ENCODE measurements at regions not wholly inside any gene's neighbourhood (a gene's known extent, or its start where the extent isn't known, plus 50 kb on each side); places are given as distances from the start of the nearest gene placed in this dataset.
A peak's percentile ranks its signal among the peaks of the same experiment; 100 is the strongest.

GRCh38 chr4:35835893-35836292 is 408.4 kb downstream of the ARAP2 start:
- DNase-seq, result no peak
- intact Hi-C loops (cut with DNase I), result no loop called here

- intact Hi-C loops (cut with DNase I), result no loop called here
- DNase-seq, result no peak
Observed at GRCh38 chr4:35836596-35836995, 407.7 kb downstream of the ARAP2 start.

GRCh38 chr4:35867057-35867456 is 377.3 kb downstream of the ARAP2 start:
- intact Hi-C loops (cut with DNase I), result no loop called here

GRCh38 chr4:35872273-35872672 is 372.0 kb downstream of the ARAP2 start:
- intact Hi-C loops (cut with DNase I), result no loop called here
- no peak for DNase-seq

More at GRCh38 chr4:35867057-35867456, 377.3 kb downstream of the ARAP2 start:
- DNase-seq, result no peak

- intact Hi-C loops (cut with DNase I), result no loop called here
- no peak for DNase-seq
Observed at GRCh38 chr4:35879479-35879878, 364.8 kb downstream of the ARAP2 start.

- intact Hi-C loops (cut with DNase I), result no loop called here
- no peak for DNase-seq
Observed at GRCh38 chr4:35883108-35883507, 361.2 kb downstream of the ARAP2 start.

- intact Hi-C loops (cut with DNase I), result no loop called here
- no peak for DNase-seq
Observed at GRCh38 chr4:35884714-35885480, 359.4 kb downstream of the ARAP2 start.

- DNase-seq, result no peak
Observed at GRCh38 chr4:35897808-35898207, 346.5 kb downstream of the ARAP2 start.

GRCh38 chr4:35900286-35901243 is 343.7 kb downstream of the ARAP2 start:
- intact Hi-C loops (cut with DNase I), result no loop called here
- no peak for DNase-seq

More at GRCh38 chr4:35897808-35898207, 346.5 kb downstream of the ARAP2 start:
- intact Hi-C loops (cut with DNase I), result no loop called here

- intact Hi-C loops (cut with DNase I), result no loop called here
- no peak for DNase-seq
Observed at GRCh38 chr4:35912174-35912573, 332.1 kb downstream of the ARAP2 start.

GRCh38 chr4:35918491-35918977 is 325.8 kb downstream of the ARAP2 start:
- intact Hi-C loops (cut with DNase I), result no loop called here

GRCh38 chr4:35925806-35926205 is 318.5 kb downstream of the ARAP2 start:
- no peak for DNase-seq
- intact Hi-C loops (cut with DNase I), result no loop called here

More at GRCh38 chr4:35918491-35918977, 325.8 kb downstream of the ARAP2 start:
- DNase-seq, result no peak

- intact Hi-C loops (cut with DNase I), result no loop called here
- DNase-seq, result no peak
Observed at GRCh38 chr4:35926788-35927187, 317.5 kb downstream of the ARAP2 start.

GRCh38 chr4:35933901-35934300 is 310.4 kb downstream of the ARAP2 start:
- intact Hi-C loops (cut with DNase I), result no loop called here
- peak in 1 of 42 donors; percentile 6 for DNase-seq

GRCh38 chr4:35934320-35934981 is 309.9 kb downstream of the ARAP2 start:
- intact Hi-C loops (cut with DNase I), result no loop called here
- no peak for DNase-seq

- no peak for DNase-seq
- intact Hi-C loops (cut with DNase I), result no loop called here
Observed at GRCh38 chr4:35938936-35939335, 305.4 kb downstream of the ARAP2 start.

GRCh38 chr4:35939751-35940150 is 304.6 kb downstream of the ARAP2 start:
- DNase-seq, result no peak
- intact Hi-C loops (cut with DNase I), result no loop called here

GRCh38 chr4:35942092-35942491 is 302.2 kb downstream of the ARAP2 start:
- intact Hi-C loops (cut with DNase I), result no loop called here

GRCh38 chr4:35943606-35944005 is 300.7 kb downstream of the ARAP2 start:
- intact Hi-C loops (cut with DNase I), result no loop called here
- no peak for DNase-seq

More at GRCh38 chr4:35942092-35942491, 302.2 kb downstream of the ARAP2 start:
- no peak for DNase-seq
